Brain pericyte (primary cell): ENCODE measurements at regions not wholly inside any gene's neighbourhood (a gene's known extent, or its start where the extent isn't known, plus 50 kb on each side); places are given as distances from the start of the nearest gene placed in this dataset.

ENCODE experiments used
- DNase-seq: peaks from one replicate; pipeline ENCODE4 v3.0.0-alpha.2; 2012; ENCODE audit warnings: low read depth, low spot score

DNA sequence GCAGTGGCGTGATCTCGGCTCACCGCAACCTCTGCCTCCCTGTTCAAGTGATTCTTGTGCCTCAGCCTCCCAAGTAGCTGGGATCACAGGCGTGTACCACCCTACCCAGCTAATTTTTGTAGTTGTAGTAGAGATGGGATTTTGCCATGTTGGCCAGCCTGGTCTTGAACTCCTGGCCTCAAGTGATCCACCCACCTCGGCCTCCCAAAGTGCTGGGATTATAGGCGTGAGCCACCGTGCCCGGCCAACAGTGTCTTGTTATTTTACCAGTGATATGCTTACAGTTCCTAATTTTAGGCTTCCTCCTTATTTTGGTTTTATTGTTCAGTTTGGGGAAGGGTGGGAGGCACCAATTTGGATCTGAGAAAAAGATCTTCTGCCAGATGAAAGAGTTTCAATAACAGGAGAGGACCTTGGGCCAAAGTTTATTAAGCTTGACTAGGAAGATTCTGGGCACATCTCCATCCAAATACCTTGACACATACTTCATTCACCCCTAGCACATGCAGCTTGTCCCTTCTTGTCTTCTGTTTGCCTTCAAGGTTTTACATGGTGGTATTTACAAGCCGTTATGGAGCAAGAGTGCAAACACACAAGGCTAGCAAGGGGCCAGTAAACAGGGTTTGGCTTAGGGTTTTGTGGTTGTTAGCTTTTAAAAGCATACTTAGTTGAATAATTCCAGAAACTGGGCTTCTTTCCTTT lies 168.1 kb upstream of the DMRT1 start:
- DNase-seq = no peak

DNA sequence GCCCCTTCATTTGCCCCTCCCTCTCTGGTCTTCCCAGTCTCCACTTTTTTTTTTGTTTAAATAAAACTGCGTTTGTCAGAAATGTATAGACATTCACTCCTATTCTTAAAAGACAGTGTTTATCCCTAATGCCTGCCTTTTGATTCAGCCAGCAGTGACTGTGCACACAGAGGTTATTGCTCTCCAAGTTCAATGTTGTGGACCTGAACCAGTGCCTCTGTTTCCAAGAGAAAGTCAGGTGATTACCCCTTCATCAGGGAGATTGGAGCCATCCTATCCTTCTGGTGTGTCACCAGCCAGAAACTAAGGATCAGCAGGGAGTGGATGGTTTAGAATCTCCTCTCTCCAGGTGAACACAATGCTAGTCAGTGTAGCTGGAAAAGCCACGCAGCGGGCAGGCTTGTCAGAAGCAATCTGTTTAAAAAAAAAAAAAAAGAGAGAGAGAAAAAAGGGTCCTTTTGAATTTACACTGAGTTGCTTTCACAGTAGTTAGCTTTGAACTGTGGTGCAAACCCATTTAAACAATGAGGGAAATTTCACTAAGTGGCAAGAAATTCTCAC lies 167.5 kb upstream of the DMRT1 start:
- DNase-seq = no peak

DNA sequence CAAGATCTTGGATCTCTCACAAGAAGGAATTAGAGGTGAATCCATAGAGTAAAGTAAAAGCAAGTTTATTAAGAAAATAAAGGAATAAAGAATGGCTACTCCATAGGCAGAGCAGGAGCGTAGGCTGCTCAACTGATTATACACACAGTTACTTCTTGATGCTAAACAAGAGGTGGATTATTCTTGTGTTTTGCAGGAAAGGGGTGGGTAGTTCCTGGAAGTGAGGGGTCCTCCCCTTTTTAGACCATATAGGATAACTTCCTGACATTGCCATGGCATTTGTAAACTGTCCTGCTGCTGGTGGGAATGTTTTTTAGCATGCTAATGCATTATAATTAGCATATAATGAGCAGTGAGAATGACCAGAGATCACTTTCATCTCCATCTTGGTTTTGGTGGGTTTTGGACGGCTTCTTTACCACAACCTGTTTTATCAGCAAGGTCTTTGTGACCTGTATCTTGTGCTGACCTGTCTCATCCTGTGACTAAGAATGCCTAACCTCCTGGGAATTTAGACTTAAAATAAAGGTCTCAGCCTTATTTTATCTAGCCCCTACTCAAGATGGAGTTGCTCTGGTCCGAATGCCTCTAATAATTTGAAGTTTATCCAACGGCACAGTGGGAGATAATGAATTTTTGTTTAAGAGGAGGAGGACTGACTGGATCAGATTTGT lies 165.7 kb upstream of the DMRT1 start:
- DNase-seq = no peak

DNA sequence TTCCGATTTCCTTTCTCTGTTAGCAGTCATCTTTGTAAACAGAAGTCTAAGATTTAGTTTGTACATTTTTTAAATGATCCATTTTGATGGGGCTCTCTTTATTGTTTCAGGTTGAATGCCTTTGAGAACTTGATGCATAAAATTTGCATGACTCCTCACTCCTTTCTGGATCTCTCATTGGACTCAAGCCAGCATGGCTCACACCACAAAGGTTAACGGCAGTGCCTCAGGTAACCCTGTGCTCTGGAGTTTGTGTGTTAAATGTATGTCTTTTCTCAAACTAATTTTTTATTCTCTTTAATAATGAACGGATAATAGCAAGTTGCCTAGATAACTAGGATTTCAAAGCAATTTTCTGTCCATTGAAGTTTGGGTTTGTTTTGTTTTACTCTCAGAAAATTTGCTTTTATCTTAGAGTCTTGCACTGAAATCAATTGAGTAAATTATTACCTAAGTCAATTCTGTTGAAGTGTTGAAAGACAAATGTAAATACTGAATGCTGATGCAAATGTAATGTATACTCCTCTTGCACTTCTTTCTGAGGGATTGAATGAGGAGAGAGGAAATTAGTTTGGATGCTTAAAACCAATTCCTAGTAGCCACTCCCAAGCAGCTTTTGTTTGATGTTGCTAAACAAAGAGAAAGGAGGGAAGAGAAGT lies 164.6 kb upstream of the DMRT1 start:
- DNase-seq = no peak

DNA sequence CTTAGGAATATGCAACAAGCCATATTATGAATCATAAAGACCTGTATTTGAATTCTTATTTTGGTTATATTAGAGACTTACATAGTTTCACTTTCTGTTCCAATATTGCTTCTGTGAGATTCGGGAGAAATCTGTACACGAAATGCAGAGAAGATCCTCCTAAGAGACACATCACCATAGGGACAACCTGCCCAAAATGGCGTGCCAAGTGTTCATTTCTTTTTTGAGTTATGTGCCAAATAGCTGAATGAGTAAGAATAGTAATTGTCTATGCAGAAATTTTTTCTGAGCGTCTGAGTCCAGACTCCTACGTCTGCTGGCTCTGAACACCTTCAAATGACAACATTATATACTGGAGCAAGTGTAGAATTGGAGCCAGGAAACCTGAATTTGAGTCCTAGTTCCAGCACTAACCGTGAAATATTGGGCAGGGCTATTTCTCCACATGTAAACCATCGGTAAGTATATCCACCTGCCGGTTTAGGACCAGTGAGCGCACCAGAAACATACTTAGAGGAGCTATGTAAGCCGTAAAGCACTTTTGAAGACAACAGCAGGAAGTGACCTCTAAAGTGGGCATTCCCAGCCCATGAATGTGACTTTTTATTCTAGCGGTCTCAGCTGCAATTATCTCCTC lies 163.9 kb upstream of the DMRT1 start:
- no peak for DNase-seq

DNA sequence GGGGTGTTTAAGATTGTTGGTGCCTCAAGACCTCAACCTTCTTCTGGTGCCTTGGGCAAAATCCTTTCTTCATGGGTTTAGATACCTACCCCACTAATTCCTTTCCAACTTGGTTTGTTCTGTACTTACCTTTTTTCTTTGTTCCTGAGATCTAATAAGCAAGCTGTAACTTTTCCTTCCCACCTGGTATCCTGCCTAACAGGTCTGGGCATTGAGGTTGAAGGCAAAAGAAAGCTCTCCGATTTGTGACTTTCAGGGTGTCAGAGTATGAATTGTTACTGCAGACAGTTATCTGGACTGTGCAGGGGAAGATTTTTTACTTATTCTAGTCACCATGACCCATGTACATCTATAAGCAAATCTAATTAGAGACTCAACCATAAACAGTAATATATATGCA lies 162.6 kb upstream of the DMRT1 start:
- DNase-seq = no peak

DNA sequence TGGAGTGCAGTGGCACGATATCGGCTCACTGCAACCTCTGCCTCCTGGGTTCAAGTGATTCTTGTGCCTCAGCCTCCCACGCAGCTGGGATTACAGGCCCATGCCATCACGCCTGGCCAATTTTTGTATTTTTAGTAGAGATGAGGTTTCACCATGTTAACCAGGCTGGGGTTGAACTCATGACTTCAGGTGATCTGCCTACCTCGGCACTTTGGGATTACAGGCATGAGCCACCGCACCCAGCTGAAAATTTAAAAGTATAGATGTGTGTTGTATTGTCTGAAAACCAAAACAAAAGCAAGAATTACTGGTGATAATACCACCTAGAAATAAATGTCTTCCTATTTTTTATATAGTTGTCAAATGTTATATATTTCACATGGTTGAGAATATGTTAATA lies 162.0 kb upstream of the DMRT1 start:
- DNase-seq = no peak

DNA sequence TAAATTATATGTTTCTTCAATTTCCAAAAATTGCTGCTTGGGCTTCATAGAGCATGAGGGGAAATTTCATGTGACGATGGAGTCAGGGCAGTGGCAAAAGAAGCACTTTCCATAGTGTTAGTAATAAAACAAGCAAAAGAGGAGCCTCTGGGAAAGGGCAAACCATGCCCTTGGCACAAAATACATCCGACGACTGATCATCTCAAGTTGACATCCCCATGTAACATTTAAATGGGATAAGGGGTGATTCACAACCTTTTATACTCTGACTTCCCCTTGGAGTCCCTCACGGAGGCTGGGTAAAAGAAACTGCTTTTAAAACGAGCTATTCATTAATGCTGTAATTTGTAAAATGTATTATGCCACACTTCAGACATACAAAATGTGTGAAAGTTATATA lies 161.4 kb upstream of the DMRT1 start:
- no peak for DNase-seq

DNA sequence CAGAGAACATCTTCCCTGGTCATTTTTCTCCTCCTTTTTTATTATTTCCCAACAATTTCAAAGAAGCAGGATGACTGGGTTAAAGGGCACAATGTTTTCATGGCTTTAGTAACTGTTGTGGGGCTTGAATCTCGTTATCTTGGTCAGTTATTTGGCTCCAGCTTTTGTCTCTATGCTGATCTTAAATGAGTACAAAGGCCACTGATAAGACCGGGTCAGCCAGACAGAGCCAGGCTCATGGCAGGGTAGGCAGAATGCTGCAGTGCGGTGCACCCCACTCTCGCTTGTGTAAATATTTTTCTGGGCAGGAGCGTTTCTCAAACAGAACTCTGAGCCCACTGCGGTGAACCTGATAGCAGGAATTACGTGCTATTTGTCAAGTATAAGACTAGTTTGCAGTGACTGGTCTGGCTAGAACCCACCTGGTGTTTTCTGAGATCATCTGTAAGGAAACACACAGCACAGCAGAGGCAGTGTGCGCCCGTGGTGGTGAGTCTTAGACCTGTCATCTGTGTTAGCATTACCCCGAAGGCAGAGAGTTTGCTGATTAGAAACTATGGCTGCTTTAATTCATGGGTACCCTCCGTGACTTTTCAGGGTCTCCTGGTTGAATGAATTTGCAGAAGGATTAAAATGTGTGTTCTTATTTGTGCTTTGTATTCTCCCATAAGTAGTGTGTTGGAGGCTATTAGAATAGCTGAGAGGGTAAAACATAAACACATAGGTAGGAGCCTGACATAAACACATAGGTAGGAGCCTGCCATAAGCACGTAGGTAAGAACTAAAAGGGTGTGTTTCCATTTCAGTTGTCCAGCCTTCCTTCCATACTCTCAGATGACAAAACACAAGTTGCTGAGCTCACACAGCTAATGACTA lies 158.6 kb upstream of the DMRT1 start:
- DNase-seq = no peak

DNA sequence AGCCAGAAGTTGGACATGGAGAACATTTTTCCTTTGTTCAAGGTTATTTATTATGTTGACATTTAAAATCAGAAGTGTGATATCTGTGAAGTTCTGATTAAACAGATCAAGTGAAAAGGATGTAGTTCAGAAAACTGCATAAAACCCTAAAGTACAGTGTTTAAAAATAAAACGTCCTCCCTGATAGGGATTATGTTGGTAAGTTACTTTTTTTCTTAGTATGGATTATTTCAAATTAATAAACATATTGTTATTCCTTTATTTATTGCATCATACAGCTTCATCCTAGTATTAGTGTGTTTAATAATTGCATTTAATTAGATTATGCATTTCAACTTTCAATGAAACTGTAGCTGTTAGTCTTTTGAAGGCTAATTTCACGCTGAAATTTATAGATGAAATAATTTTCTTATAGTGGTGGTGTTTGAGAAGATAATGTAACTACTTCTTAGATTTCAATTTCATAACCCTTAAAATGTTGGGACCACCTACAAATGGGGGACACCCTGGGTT lies 157.9 kb upstream of the DMRT1 start:
- DNase-seq = no peak

DNA sequence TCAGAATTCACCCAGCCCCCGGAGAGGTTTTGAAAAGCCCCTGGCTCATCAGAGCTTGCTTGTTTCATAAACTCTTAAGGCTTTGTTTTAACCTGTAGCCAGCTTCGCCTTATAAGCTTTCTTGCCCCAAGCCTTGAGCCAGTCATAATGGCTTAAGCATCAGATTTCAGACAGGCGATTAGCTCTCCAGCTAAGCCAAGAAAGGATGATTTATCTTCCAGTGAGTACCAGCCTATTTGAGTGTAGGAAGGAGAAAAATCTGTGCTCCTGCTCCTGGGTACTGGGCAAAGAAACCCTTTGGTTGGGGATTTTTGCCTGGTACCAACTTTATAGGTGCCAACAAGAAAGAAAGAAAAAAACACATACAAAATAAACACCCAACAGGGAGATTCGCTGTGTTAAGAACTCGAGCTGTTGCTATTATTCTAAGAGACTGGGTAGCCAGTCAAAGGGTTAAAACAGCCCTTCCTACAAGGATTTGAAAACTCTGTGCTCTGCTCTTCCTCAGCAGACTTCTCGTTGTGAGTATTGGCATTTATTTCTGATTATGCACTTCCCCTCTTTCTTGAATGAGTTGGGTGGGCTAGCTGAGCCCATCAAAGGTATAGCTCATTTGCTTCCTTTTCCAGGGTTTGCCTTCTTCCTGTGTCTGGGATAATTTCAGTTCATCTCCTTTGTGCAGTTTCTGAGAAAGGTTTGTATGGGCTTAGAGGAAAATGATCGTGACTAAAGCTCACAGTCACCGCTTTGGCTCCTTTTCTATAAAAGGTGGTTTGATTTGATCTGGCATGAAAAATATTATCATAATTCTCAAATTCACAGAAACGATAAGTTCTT lies 157.2 kb upstream of the DMRT1 start:
- DNase-seq = no peak

DNA sequence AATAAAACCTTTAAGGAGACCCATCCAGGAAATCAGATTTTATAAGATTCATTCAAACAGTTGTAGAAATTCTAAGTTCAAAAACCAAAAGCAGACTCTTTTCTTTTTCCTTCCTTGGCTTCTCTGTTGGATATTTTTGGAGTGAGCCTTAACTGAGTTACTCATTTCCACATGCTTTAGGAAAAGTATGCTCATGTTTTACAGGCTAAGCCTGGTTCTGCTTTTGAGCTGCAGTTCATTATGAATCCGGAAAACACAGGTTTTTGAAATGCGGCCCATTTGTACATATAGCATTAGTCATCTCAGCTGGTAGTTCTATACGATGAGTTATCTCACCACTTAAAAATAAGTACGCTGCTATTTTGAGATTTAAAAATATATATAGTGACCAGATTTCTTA lies 156.6 kb upstream of the DMRT1 start:
- DNase-seq = no peak

DNA sequence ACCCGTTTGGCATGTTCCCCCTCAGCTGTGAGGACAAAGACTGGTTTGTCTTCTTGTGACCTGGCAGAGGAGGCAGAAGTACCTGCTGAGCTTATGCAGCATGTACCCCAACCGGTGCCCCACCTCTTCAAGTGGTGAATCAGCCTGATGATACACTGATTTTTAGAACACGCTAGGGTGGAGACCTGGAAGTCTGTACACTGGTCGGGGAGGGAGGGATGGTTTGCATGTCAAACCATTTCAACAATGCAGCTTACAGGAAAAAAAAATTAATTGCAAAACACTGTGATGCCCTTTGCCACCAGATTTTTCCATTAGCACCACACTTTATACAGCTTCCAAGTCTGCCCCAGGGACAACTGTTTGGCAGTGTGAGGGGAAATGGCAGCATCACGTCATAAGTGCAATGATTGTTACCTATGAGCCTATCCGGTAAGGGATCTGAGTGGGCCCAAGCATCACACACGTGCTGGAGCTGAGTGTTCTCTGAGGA lies 155.1 kb upstream of the DMRT1 start:
- DNase-seq = no peak

DNA sequence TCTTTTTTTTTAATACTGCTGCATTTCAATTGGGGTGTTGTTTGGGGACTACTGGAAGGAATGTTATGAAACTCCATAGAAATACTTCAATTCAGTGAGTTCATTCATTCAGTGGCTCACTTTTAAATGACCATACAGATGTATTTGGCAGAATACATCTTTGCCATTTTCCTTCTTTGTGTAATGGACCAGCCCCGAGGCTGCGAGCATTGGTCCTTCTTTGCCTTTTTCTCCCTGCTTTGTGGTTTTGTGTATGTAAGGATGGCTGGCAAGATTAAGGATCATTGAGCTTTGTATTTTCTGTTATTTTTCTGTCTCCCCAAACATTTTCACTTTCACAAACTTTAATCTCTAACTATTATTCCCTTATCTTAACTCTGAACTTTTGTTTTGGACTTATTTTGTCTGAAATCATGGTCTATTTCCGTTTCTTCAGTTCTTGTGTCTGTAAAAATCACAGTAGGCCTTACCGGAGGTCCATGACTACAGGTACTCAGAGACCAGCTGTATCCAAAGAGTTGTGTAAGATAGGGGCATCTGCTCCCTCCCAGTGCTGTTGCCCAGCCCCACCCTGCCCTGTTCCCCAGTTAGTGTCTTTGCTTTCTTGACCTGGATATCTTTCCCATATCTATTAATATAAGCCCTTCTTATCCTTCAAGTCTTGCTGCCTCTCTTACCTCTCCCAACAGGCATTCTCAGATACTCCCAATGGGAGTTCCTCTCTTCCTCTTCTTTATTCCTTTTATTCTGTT lies 154.3 kb upstream of the DMRT1 start:
- DNase-seq = no peak

DNA sequence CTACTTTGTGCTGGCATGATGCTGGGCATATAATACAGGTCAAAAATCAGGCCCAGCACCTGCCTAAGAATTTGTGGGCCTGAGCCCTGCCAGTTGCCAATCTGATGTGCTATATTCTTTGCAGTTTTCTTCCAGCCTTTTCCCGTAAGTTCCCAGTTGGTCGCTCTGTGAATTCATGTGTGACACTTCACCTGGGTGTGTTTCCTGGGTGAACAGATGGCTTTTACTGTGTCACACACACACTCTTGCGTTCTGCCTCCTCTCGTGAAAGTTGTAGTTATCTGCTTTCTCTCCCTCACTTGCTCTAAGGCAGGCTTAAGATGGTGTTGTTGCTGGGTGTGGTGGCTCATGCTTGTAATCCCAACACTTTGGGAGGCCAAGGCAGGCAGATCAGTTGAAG lies 153.5 kb upstream of the DMRT1 start:
- no peak for DNase-seq

DNA sequence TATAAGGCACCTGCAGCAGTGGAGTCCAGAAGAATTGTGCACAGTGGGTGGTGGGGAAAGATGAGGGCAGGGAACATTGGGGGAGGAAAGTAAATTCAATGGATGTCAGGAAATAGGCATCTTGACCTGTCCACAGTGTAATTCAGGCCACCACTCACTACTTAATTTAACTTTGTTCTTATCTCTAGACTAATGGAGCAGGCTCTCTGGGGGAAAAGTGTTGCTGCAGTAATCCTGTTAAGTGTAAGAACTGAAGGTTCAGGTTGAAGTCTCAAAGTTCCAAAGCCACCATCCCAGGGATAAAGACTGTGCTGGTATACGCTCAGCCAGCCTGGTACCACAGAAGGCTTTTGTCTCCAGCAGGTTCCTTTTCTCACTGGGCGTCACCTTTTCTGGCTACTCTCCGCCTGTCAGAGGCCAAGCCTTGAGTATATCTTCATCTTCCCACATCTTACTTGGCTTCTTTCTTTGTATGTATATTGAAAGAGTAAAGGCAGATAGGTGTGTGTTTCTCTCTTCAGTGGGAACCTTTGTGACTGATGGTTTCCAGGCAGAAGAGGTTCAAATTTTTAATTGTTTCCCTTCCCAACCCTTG lies 150.9 kb upstream of the DMRT1 start:
- no peak for DNase-seq

DNA sequence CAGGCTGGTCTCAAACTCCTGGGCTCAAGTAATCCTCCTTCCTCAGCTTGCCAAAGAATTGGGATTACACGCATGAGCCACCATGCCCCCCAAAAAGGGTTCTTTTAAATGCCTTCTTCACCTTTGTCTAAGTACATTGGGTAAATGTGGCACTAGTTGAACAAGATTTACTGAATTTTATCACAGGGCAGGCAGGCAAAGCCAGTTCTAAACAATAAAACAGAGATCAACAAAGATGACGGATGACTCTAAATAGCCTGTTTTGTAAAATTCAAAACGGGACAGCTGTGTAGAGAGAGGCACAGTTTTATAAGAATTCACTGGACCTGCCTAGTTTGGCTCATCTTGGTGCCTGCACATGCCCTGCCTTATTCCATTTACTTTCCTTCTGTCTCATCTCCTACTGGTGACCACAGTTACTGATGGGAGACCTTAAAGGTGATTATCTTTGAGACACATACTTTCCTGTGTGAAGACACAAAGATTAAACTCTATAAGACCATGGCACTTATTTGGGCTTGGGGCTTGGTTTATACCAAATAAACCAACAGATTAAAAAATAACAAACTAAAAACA lies 149.6 kb upstream of the DMRT1 start:
- no peak for DNase-seq

DNA sequence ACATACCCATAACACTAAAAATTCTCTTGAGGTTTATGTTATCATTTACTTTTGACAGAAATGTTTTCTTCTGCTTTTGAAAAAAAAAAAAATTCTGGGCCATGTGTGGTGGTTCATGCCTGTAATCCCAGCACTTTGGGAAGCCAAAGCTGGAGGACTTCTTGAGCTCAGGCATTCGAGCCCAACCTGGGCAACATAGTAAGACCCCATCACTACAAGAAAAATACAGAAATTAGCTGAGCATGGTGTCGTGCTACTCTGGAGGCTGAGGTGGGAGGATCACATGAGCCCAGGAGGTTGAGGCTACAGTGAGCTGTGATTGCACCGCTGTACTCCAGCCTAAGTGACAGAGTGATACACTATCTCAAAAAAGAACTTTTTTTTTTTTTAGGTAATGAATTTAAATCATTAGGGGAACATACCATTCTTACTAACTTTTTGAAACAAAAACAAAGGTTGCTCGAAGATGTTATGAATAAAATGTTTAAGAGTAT lies 148.8 kb upstream of the DMRT1 start:
- DNase-seq = no peak
